Right lobe of liver (tissue), 4 donors: ENCODE measurements at regions not wholly inside any gene's neighbourhood (a gene's known extent, or its start where the extent isn't known, plus 50 kb on each side); places are given as distances from the start of the nearest gene placed in this dataset.

Experiments
- CTCF ChIP-seq, 4 donors: fragments of 200-600 bp in 3 of 4; fragments of 450-650 bp in 1 of 4; IDR thresholded peaks; one replicate each; pipeline versions ENCODE4 v1.5.1 to v1.8.0; 2016 to 2022; ENCODE audit warnings: antibody characterized with exemption in 4 of 4, mild to moderate bottlenecking in 2 of 4
- POLR2A ChIP-seq: fragments of 450-650 bp; IDR thresholded peaks from one replicate; pipeline ENCODE4 v1.6.1; 2017; ENCODE audit warnings: antibody characterized with exemption, mild to moderate bottlenecking
- donor health status: DM: no; HTN: no; CAD: no.
- donor health status: DM: no; HTN: no; CAD: no.
- donor health status: DM: no; HTN: yes; CAD: no.

- no peak for TF ChIP-seq CTCF (IDR thresholded peaks at IDR 0.05)
- no peak for TF ChIP-seq POLR2A
These were observed 107.4 kb downstream of the PDCL3 start for GRCh38 chr2:100670232-100670631.
